ENCODE measurements at regions not wholly inside any gene's neighbourhood (a gene's known extent, or its start where the extent isn't known, plus 50 kb on each side); places are given as distances from the start of the nearest gene placed in this dataset.

GRCh38 chr12:63037746-63038712 lies 103.1 kb upstream of the PPM1H start:
- no peak overlapping the region for H3K4me2 ChIP-seq (ENCODE audit: low read length)
- no peaks in the 10 kb centered on the region for H3K27me3 ChIP-seq (ENCODE audit: control insufficient read depth, insufficient read depth, low read length)
- H3K9me3 ChIP-seq (replicated peaks; ENCODE audit: low read length): no peaks in the 10 kb centered on the region
- H3K9ac ChIP-seq (ENCODE audit: low read depth, low read length): no peak overlapping the region
- peaks cover 8% of the 10 kb centered on the region for H3K4me1 ChIP-seq (ENCODE audit: control insufficient read depth, insufficient read depth, low read length)
- no peaks in the 10 kb centered on the region for H3K36me3 ChIP-seq (ENCODE audit: insufficient read depth, low read length)
- H3K4me3 ChIP-seq (ENCODE audit: low read length): no peak overlapping the region

- H3K4me1 ChIP-seq (ENCODE audit: control insufficient read depth, insufficient read depth, low read length): no peaks in the 10 kb centered on the region
- no peak overlapping the region for H3K9ac ChIP-seq (ENCODE audit: low read depth, low read length)
- H3K36me3 ChIP-seq (ENCODE audit: insufficient read depth, low read length): no peaks in the 10 kb centered on the region
- H3K9me3 ChIP-seq (replicated peaks; ENCODE audit: low read length): no peaks in the 10 kb centered on the region
- no peaks in the 10 kb centered on the region for H3K27me3 ChIP-seq (ENCODE audit: control insufficient read depth, insufficient read depth, low read length)
- no peak overlapping the region for H3K4me2 ChIP-seq (ENCODE audit: low read length)
- no peak overlapping the region for H3K4me3 ChIP-seq (ENCODE audit: low read length)
Measured at GRCh38 chr12:63036974-63037335, 102.0 kb upstream of the PPM1H start.

GRCh38 chr12:63036216-63036973 lies 101.4 kb upstream of the PPM1H start:
- Histone ChIP-seq H3K36me3 (ENCODE audit: insufficient read depth, low read length) (no peaks in the 10 kb centered on the region), H3K9ac (ENCODE audit: low read depth, low read length) (no peak overlapping the region), H3K4me2 (ENCODE audit: low read length) (no peak overlapping the region), H3K9me3 (replicated peaks; ENCODE audit: low read length) (no peaks in the 10 kb centered on the region), H3K27me3 (ENCODE audit: control insufficient read depth, insufficient read depth, low read length) (no peaks in the 10 kb centered on the region), H3K4me3 (ENCODE audit: low read length) (no peak overlapping the region), H3K4me1 (ENCODE audit: control insufficient read depth, insufficient read depth, low read length) (no peaks in the 10 kb centered on the region)

- Histone ChIP-seq H3K4me3 (ENCODE audit: low read length) (no peak overlapping the region), H3K4me2 (ENCODE audit: low read length) (no peak overlapping the region), H3K27me3 (ENCODE audit: control insufficient read depth, insufficient read depth, low read length) (no peaks in the 10 kb centered on the region), H3K9ac (ENCODE audit: low read depth, low read length) (no peak overlapping the region), H3K4me1 (ENCODE audit: control insufficient read depth, insufficient read depth, low read length) (no peaks in the 10 kb centered on the region), H3K36me3 (ENCODE audit: insufficient read depth, low read length) (no peaks in the 10 kb centered on the region), H3K9me3 (replicated peaks; ENCODE audit: low read length) (no peaks in the 10 kb centered on the region)
Measured at GRCh38 chr12:63034601-63035000, 99.7 kb upstream of the PPM1H start.

- Histone ChIP-seq H3K4me2 (ENCODE audit: low read length) (no peak overlapping the region), H3K4me3 (ENCODE audit: low read length) (no peak overlapping the region), H3K9ac (ENCODE audit: low read depth, low read length) (no peak overlapping the region), H3K4me1 (ENCODE audit: control insufficient read depth, insufficient read depth, low read length) (no peaks in the 10 kb centered on the region), H3K36me3 (ENCODE audit: insufficient read depth, low read length) (no peaks in the 10 kb centered on the region), H3K27me3 (ENCODE audit: control insufficient read depth, insufficient read depth, low read length) (no peaks in the 10 kb centered on the region), H3K9me3 (replicated peaks; ENCODE audit: low read length) (no peaks in the 10 kb centered on the region)
Measured at GRCh38 chr12:63029676-63030075, 94.7 kb upstream of the PPM1H start.

GRCh38 chr12:63028951-63029350 lies 94.0 kb upstream of the PPM1H start:
- H3K9ac ChIP-seq (ENCODE audit: low read depth, low read length): no peak overlapping the region
- no peaks in the 10 kb centered on the region for H3K9me3 ChIP-seq (replicated peaks; ENCODE audit: low read length)
- H3K4me3 ChIP-seq (ENCODE audit: low read length): no peak overlapping the region
- no peaks in the 10 kb centered on the region for H3K36me3 ChIP-seq (ENCODE audit: insufficient read depth, low read length)
- no peaks in the 10 kb centered on the region for H3K27me3 ChIP-seq (ENCODE audit: control insufficient read depth, insufficient read depth, low read length)
- no peak overlapping the region for H3K4me2 ChIP-seq (ENCODE audit: low read length)
- H3K4me1 ChIP-seq (ENCODE audit: control insufficient read depth, insufficient read depth, low read length): no peaks in the 10 kb centered on the region

- no peaks in the 10 kb centered on the region for H3K4me1 ChIP-seq (ENCODE audit: control insufficient read depth, insufficient read depth, low read length)
- no peak overlapping the region for H3K4me3 ChIP-seq (ENCODE audit: low read length)
- H3K36me3 ChIP-seq (ENCODE audit: insufficient read depth, low read length): no peaks in the 10 kb centered on the region
- H3K4me2 ChIP-seq (ENCODE audit: low read length): no peak overlapping the region
- no peaks in the 10 kb centered on the region for H3K9me3 ChIP-seq (replicated peaks; ENCODE audit: low read length)
- no peak overlapping the region for H3K9ac ChIP-seq (ENCODE audit: low read depth, low read length)
- no peaks in the 10 kb centered on the region for H3K27me3 ChIP-seq (ENCODE audit: control insufficient read depth, insufficient read depth, low read length)
Measured at GRCh38 chr12:63025116-63025515, 90.2 kb upstream of the PPM1H start.

- Histone ChIP-seq H3K36me3 (ENCODE audit: insufficient read depth, low read length) (no peaks in the 10 kb centered on the region), H3K27me3 (ENCODE audit: control insufficient read depth, insufficient read depth, low read length) (no peaks in the 10 kb centered on the region), H3K4me2 (ENCODE audit: low read length) (no peak overlapping the region), H3K4me3 (ENCODE audit: low read length) (no peak overlapping the region), H3K9ac (ENCODE audit: low read depth, low read length) (no peak overlapping the region), H3K4me1 (ENCODE audit: control insufficient read depth, insufficient read depth, low read length) (no peaks in the 10 kb centered on the region), H3K9me3 (replicated peaks; ENCODE audit: low read length) (no peaks in the 10 kb centered on the region)
Measured at GRCh38 chr12:63023926-63024325, 89.0 kb upstream of the PPM1H start.

GRCh38 chr12:63021116-63021515 lies 86.2 kb upstream of the PPM1H start:
- H3K4me3 ChIP-seq (ENCODE audit: low read length): no peak overlapping the region
- H3K9ac ChIP-seq (ENCODE audit: low read depth, low read length): no peak overlapping the region
- peaks cover 11% of the 10 kb centered on the region for H3K4me1 ChIP-seq (ENCODE audit: control insufficient read depth, insufficient read depth, low read length)
- no peak overlapping the region for H3K4me2 ChIP-seq (ENCODE audit: low read length)
- H3K36me3 ChIP-seq (ENCODE audit: insufficient read depth, low read length): no peaks in the 10 kb centered on the region
- H3K27me3 ChIP-seq (ENCODE audit: control insufficient read depth, insufficient read depth, low read length): no peaks in the 10 kb centered on the region
- H3K9me3 ChIP-seq (replicated peaks; ENCODE audit: low read length): no peaks in the 10 kb centered on the region

GRCh38 chr12:63020269-63020668 lies 85.3 kb upstream of the PPM1H start:
- Histone ChIP-seq H3K4me2 (ENCODE audit: low read length) (no peak overlapping the region), H3K9me3 (replicated peaks; ENCODE audit: low read length) (no peaks in the 10 kb centered on the region), H3K9ac (ENCODE audit: low read depth, low read length) (no peak overlapping the region)

GRCh38 chr12:63018273-63018672 lies 83.3 kb upstream of the PPM1H start:
- Histone ChIP-seq H3K36me3 (ENCODE audit: insufficient read depth, low read length) (no peaks in the 10 kb centered on the region), H3K4me2 (ENCODE audit: low read length) (no peak overlapping the region), H3K27me3 (ENCODE audit: control insufficient read depth, insufficient read depth, low read length) (peaks cover 3% of the 10 kb centered on the region), H3K4me1 (ENCODE audit: control insufficient read depth, insufficient read depth, low read length) (peaks cover 11% of the 10 kb centered on the region), H3K9ac (ENCODE audit: low read depth, low read length) (no peak overlapping the region), H3K4me3 (ENCODE audit: low read length) (no peak overlapping the region), H3K9me3 (replicated peaks; ENCODE audit: low read length) (no peaks in the 10 kb centered on the region)

More at GRCh38 chr12:63020269-63020668, 85.3 kb upstream of the PPM1H start:
- no peak overlapping the region for H3K4me3 ChIP-seq (ENCODE audit: low read length)
- H3K36me3 ChIP-seq (ENCODE audit: insufficient read depth, low read length): no peaks in the 10 kb centered on the region
- no peaks in the 10 kb centered on the region for H3K27me3 ChIP-seq (ENCODE audit: control insufficient read depth, insufficient read depth, low read length)
- H3K4me1 ChIP-seq (ENCODE audit: control insufficient read depth, insufficient read depth, low read length): peaks cover 11% of the 10 kb centered on the region
